Hepatocyte (in vitro differentiated cells): ENCODE measurements at regions not wholly inside any gene's neighbourhood (a gene's known extent, or its start where the extent isn't known, plus 50 kb on each side); places are given as distances from the start of the nearest gene placed in this dataset.

Experiments
- DNase-seq: peaks from one replicate; pipeline ENCODE4 v3.0.0-alpha.2; 2016; ENCODE audit warnings: low spot score
- H2AFZ ChIP-seq: fragments of 200-600 bp; sonication (generic); 2 replicates; pipeline ENCODE4 v1.6.0; 2016; ENCODE audit warnings: antibody characterized with exemption, mild to moderate bottlenecking
- H3K27ac ChIP-seq: fragments of 200-600 bp; sonication (generic); 2 replicates; pipeline ENCODE4 v1.5.1; 2016; ENCODE audit warnings: mild to moderate bottlenecking
- H3K27me3 ChIP-seq: fragments of 200-600 bp; sonication (generic); 2 replicates; pipeline ENCODE4 v1.6.1; 2016
- H3K36me3 ChIP-seq: fragments of 200-600 bp; sonication (generic); replicated peaks from 2 replicates; pipeline ENCODE4 v1.5.1; 2016; ENCODE audit warnings: low read depth; ENCODE audit not compliant: insufficient read depth
- H3K4me1 ChIP-seq: fragments of 200-600 bp; sonication (generic); 2 replicates; pipeline ENCODE4 v1.5.1; 2016; ENCODE audit warnings: mild to moderate bottlenecking, moderate library complexity; ENCODE audit not compliant: insufficient read depth
- H3K4me2 ChIP-seq: fragments of 200-600 bp; sonication (generic); 2 replicates; pipeline ENCODE4 v1.6.0; 2016
- H3K4me3 ChIP-seq: fragments of 200-600 bp; sonication (generic); 2 replicates; pipeline ENCODE4 v1.5.1; 2016; ENCODE audit warnings: mild to moderate bottlenecking
- H3K79me2 ChIP-seq: fragments of 200-600 bp; sonication (generic); 2 replicates; pipeline ENCODE4 v1.6.0; 2017; ENCODE audit warnings: mild to moderate bottlenecking
- H3K9me2 ChIP-seq: fragments of 200-600 bp; sonication (generic); replicated peaks from 2 replicates; pipeline ENCODE4 v1.6.0; 2017; ENCODE audit warnings: mild to moderate bottlenecking; ENCODE audit not compliant: insufficient read depth
- H3K9me3 ChIP-seq: fragments of 200-600 bp; sonication (generic); 2 replicates; pipeline ENCODE4 v1.5.1; 2016; ENCODE audit warnings: low read depth, mild to moderate bottlenecking
- H4K20me1 ChIP-seq: fragments of 200-600 bp; sonication (generic); 2 replicates; pipeline ENCODE4 v1.6.0; 2016; ENCODE audit warnings: mild to moderate bottlenecking; ENCODE audit not compliant: insufficient read depth, poor library complexity, severe bottlenecking
- EZH2 ChIP-seq: fragments of 200-600 bp; sonication (generic); IDR thresholded peaks from 2 replicates; pipeline ENCODE4 v1.6.1; 2016; ENCODE audit warnings: antibody characterized with exemption, mild to moderate bottlenecking, borderline replicate concordance
- EZH2phosphoT487 ChIP-seq: fragments of 200-600 bp; sonication (generic); IDR thresholded peaks from one replicate; pipeline ENCODE4 v1.6.1; 2018; ENCODE audit warnings: antibody characterized with exemption, mild to moderate bottlenecking, low read depth, moderate library complexity; ENCODE audit not compliant: unreplicated experiment, severe bottlenecking
- WGBS: methylation state at CpG from one replicate; pipeline ENCODE4 v1.1.6; 2016; ENCODE audit warnings: low lambda C conversion rate; ENCODE audit errors: missing lambda C conversion rate; 5-methylcytosine and 5-hydroxymethylcytosine counted together
- TF ChIP-seq, protein P1 (sequence below): fragments of 200-600 bp; sonication (generic); IDR thresholded peaks from 2 replicates; pipeline ENCODE4 v1.5.1; 2016; ENCODE audit warnings: antibody characterized with exemption, mild to moderate bottlenecking; ENCODE audit not compliant: poor library complexity

DNA sequence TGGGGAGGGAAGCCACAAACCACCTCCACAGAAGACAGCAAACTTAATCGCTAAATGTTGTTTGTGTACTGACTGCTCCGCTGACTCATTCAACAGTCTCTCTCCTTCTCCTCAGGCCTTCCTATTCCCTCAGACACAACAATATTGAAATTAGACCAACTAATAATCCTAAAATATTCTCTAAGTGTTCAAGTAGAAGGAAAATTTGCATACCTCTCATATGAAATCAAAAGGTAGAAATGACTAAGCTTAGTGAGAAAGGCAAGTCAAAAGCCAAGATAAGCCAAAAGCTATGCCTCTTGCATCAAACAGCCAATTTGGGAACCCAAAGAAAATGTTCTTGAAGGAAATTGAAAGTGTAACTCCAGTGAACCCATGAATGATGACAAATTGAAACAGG lies 75.7 kb upstream of the ARHGAP24 start:
- no peaks in the 10 kb centered on the region for H3K36me3 ChIP-seq
- no peak for TF ChIP-seq EZH2
- TF ChIP-seq, protein P1, sequence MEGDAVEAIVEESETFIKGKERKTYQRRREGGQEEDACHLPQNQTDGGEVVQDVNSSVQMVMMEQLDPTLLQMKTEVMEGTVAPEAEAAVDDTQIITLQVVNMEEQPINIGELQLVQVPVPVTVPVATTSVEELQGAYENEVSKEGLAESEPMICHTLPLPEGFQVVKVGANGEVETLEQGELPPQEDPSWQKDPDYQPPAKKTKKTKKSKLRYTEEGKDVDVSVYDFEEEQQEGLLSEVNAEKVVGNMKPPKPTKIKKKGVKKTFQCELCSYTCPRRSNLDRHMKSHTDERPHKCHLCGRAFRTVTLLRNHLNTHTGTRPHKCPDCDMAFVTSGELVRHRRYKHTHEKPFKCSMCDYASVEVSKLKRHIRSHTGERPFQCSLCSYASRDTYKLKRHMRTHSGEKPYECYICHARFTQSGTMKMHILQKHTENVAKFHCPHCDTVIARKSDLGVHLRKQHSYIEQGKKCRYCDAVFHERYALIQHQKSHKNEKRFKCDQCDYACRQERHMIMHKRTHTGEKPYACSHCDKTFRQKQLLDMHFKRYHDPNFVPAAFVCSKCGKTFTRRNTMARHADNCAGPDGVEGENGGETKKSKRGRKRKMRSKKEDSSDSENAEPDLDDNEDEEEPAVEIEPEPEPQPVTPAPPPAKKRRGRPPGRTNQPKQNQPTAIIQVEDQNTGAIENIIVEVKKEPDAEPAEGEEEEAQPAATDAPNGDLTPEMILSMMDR: no peak
- TF ChIP-seq EZH2phosphoT487: no peak
- no peak overlapping the region for H3K4me3 ChIP-seq
- no peak overlapping the region for H2AFZ ChIP-seq
- H3K4me2 ChIP-seq: no peak overlapping the region
- DNase-seq: no peak
- H4K20me1 ChIP-seq: no peaks in the 10 kb centered on the region
- no peaks in the 10 kb centered on the region for H3K79me2 ChIP-seq
- WGBS: 87% methylated on average over 2 of the region's 2 CpGs
- no peaks in the 10 kb centered on the region for H3K27me3 ChIP-seq
- no peak overlapping the region for H3K27ac ChIP-seq
- H3K9me3 ChIP-seq: peaks cover 4% of the 10 kb centered on the region
- H3K4me1 ChIP-seq: no peaks in the 10 kb centered on the region
- no peaks in the 10 kb centered on the region for H3K9me2 ChIP-seq

DNA sequence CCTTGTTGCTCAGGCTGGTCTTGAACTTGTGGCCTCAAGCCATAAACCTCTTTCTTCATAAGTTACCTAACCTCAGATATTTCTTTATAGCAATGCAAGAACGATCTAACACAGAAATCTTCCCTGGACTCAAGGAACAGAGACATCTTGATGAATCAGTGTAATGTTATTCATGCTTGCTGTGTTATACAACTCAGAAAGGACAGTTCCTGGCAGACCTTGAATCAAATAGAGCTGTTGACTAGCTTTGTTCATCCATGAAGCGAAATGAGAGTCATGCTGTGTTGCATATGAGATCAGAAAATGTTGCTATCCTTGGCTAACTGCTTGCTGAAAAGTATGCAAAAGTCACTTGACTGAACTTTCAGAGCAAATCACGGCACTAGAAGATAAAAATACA lies 72.6 kb upstream of the ARHGAP24 start:
- H3K27ac ChIP-seq: no peak overlapping the region
- TF ChIP-seq EZH2phosphoT487: no peak
- no peak for TF ChIP-seq EZH2
- TF ChIP-seq, protein P1: no peak
- H3K4me2 ChIP-seq: no peak overlapping the region
- no peak overlapping the region for H2AFZ ChIP-seq
- H3K27me3 ChIP-seq: no peaks in the 10 kb centered on the region
- H4K20me1 ChIP-seq: no peaks in the 10 kb centered on the region
- H3K9me3 ChIP-seq: no peaks in the 10 kb centered on the region
- WGBS: 80% methylated on average over 3 of the region's 3 CpGs
- no peaks in the 10 kb centered on the region for H3K4me1 ChIP-seq
- no peak overlapping the region for H3K4me3 ChIP-seq
- no peaks in the 10 kb centered on the region for H3K36me3 ChIP-seq
- no peaks in the 10 kb centered on the region for H3K79me2 ChIP-seq
- H3K9me2 ChIP-seq: no peaks in the 10 kb centered on the region
- DNase-seq: peak; percentile 24

DNA sequence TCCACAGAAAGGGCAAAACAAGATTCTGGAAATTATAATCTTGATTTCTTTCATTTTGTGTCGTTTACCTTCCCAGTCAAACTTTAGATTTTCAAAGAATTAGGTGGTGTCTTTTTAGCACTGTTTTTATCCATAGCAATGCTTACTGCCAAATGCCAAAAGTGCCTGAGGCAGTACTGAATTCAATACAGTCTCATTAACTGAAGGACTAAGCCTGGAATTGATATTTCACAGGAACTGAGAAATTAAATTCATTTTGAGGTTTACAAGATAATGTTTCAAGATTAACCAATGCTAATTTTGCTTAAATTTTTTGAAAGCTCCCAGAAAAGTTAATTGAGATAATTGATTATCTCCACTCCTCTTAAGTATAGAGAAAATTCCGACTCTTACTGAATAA lies 68.8 kb upstream of the ARHGAP24 start:
- no peaks in the 10 kb centered on the region for H3K27me3 ChIP-seq
- no peaks in the 10 kb centered on the region for H3K4me1 ChIP-seq
- no peaks in the 10 kb centered on the region for H4K20me1 ChIP-seq
- H3K4me3 ChIP-seq: no peak overlapping the region
- DNase-seq: no peak
- H2AFZ ChIP-seq: no peak overlapping the region
- no peaks in the 10 kb centered on the region for H3K36me3 ChIP-seq
- no peaks in the 10 kb centered on the region for H3K9me3 ChIP-seq
- TF ChIP-seq EZH2: no peak
- H3K79me2 ChIP-seq: no peaks in the 10 kb centered on the region
- H3K4me2 ChIP-seq: no peak overlapping the region
- 80% methylated on average over 2 of the region's 2 CpGs for WGBS
- H3K27ac ChIP-seq: no peak overlapping the region
- H3K9me2 ChIP-seq: no peaks in the 10 kb centered on the region

DNA sequence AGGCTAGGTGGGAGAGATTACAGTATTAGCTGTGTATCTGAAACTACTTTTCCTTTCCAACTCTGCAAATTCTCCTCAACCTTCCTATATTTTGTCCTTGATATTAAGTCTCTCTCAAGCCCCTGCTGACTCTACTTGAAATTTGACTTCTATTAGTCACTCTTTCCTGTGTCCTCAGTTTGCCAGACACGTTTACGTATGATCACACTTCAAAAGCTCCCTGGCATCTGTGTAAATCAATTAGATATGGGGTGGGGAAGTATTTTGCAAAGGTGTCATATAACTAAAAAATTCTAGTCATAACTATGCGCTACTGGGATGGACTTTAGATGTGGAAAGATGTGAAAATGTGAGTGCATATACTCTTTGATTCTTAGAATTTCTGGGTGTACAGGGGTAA lies 67.4 kb upstream of the ARHGAP24 start:
- H4K20me1 ChIP-seq: no peaks in the 10 kb centered on the region
- no peaks in the 10 kb centered on the region for H3K9me2 ChIP-seq
- no peak overlapping the region for H3K4me3 ChIP-seq
- H3K36me3 ChIP-seq: no peaks in the 10 kb centered on the region
- no peaks in the 10 kb centered on the region for H3K4me1 ChIP-seq
- TF ChIP-seq EZH2 (no peak), EZH2phosphoT487 (no peak)
- H2AFZ ChIP-seq: no peak overlapping the region
- H3K9me3 ChIP-seq: no peaks in the 10 kb centered on the region
- H3K27me3 ChIP-seq: no peaks in the 10 kb centered on the region
- H3K79me2 ChIP-seq: no peaks in the 10 kb centered on the region
- DNase-seq: no peak
- H3K27ac ChIP-seq: no peak overlapping the region
- H3K4me2 ChIP-seq: no peak overlapping the region
- WGBS: 86% methylated on average over 3 of the region's 3 CpGs
